ENCODE measurements at regions not wholly inside any gene's neighbourhood (a gene's known extent, or its start where the extent isn't known, plus 50 kb on each side); places are given as distances from the start of the nearest gene placed in this dataset.

DNA sequence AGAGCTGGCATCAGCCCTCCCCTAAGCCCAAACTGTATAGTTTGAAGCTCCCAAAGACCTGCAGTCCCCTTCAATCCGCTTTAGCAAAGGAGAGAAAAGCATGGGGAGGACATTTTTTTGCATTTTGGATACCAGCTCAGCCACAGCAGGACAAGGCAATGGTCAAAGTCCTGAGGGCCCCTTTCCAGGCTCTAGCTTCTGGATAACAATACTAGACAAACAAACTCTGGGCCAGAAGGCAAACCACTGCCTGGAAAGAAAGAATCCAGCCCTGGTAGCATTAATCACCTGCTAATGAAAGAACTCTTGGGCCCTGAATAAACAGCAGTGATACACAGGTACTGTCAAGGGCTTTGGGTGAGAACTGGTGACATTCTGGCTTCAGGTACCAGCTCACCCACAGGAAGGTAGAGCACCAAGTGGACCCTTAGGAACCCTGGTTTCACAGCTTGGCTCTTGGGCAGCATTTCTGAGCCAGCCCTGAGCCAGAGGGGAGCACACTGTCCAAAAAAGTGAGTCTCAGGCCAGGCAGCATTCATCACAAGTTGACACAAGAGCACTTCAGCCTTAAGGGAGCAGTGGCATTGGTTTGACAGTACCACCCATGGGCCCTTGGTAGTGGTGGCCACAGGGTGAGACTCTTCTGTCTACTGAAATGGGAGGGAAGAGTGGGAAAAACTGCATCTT lies 62.5 kb downstream of the SPIN3 start:
- FAIRE-seq, result no peak
- Histone ChIP-seq H4K20me1 (ENCODE audit: control insufficient read depth, insufficient read depth) (no peaks in the 10 kb centered on the region), H3K27me3 (replicated peaks in 1 of 2; ENCODE audit: control insufficient read depth in 2 of 2, insufficient read depth in 2 of 2, low read length in 1 of 2) (no peaks in the 10 kb centered on the region), H3K4me2 (ENCODE audit: control insufficient read depth, insufficient read depth) (no peak overlapping the region), H3K79me2 (ENCODE audit: control insufficient read depth, insufficient read depth, low read length) (no peaks in the 10 kb centered on the region), H3K9ac (ENCODE audit: control insufficient read depth, insufficient read depth, low read length) (no peak overlapping the region), H3K4me1 (ENCODE audit: control insufficient read depth, insufficient read depth, low read length) (no peaks in the 10 kb centered on the region; the same call in 1 of the 2 replicates), H3K36me3 (ENCODE audit: control insufficient read depth in 2 of 2, insufficient read depth in 2 of 2, low read length in 1 of 2) (no peaks in the 10 kb centered on the region), H3K4me3 (no peak overlapping the region), H2AFZ (ENCODE audit: control insufficient read depth, low read depth, low read length) (no peak overlapping the region), H3K9me3 (replicated peaks; ENCODE audit: control insufficient read depth, insufficient read depth, low read length) (no peaks in the 10 kb centered on the region; the same call in 2 of the 3 replicates), H3K27ac (ENCODE audit: control insufficient read depth, insufficient read depth) (no peak overlapping the region)
- intact Hi-C loops (cut with micrococcal nuclease; ENCODE audit: unreplicated experiment) (no loop called here), in situ Hi-C loops (cut with MboI) (no loop called here)
- DNase-seq (ENCODE audit: low read depth, low spot score), result no peak
- ChIA-PET POLR2A (no interaction called here), SMC1A (ENCODE audit: uncharacterized antibody, unreplicated experiment) (interaction anchor here (0.5 kb wide), 1 partner anchor 55 kb away, joined by 3 read pairs; no protein-coding TSS in a partner anchor), CTCF (interaction anchor here (0.6 kb wide), 1 partner anchor 740 kb away, joined by 3 read pairs; no protein-coding TSS in a partner anchor), RAD21 (ENCODE audit: unreplicated experiment) (no interaction called here)
- no TSS peak for BruUV-seq (replicated peaks)
- 0% methylated on average over 1 of the region's 1 CpG for WGBS (ENCODE audit: insufficient coverage, insufficient replicate concordance, low lambda C conversion rate, missing lambda C conversion rate)
- TF ChIP-seq ZZZ3 (IDR thresholded peaks at IDR 0.05; ENCODE audit: control insufficient read depth, insufficient read length, low read depth) (no peak), IKZF1 (conservative IDR thresholded peaks at IDR 0.05) (no peak)
- no peak for ATAC-seq

DNA sequence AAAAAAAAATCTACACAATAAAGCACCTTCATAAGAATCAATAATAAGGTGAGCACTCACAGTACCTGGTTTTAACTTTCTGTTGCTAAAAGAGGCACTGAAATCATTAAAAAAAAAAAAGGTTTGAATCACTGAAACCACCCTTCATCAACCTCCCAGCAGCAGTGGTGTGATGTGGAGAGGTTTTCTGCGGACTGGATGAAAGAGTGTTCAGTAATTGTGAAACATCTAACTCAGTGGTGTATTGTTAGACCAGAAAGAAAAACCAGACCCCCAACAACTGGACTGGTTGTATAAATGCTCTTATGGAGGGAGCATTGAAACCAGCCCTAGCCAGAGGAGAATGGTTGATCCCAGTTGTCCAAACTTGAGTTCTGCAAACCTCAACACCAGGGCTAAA lies 63.2 kb downstream of the SPIN3 start:
- Histone ChIP-seq H3K9me3 (replicated peaks; ENCODE audit: control insufficient read depth, insufficient read depth, low read length) (no peaks in the 10 kb centered on the region; the same call in 2 of the 3 replicates), H3K79me2 (ENCODE audit: control insufficient read depth, insufficient read depth, low read length) (no peaks in the 10 kb centered on the region), H3K4me2 (ENCODE audit: control insufficient read depth, insufficient read depth) (no peak overlapping the region), H4K20me1 (ENCODE audit: control insufficient read depth, insufficient read depth) (no peaks in the 10 kb centered on the region), H3K9ac (ENCODE audit: control insufficient read depth, insufficient read depth, low read length) (no peak overlapping the region), H3K36me3 (ENCODE audit: control insufficient read depth in 2 of 2, insufficient read depth in 2 of 2, low read length in 1 of 2) (no peaks in the 10 kb centered on the region), H3K4me1 (ENCODE audit: control insufficient read depth, insufficient read depth, low read length) (no peaks in the 10 kb centered on the region; the same call in 1 of the 2 replicates), H3K27me3 (replicated peaks in 1 of 2; ENCODE audit: control insufficient read depth in 2 of 2, insufficient read depth in 2 of 2, low read length in 1 of 2) (no peaks in the 10 kb centered on the region), H3K4me3 (no peak overlapping the region), H3K27ac (ENCODE audit: control insufficient read depth, insufficient read depth) (no peak overlapping the region), H2AFZ (ENCODE audit: control insufficient read depth, low read depth, low read length) (no peak overlapping the region)
- CTCF ChIA-PET, result no interaction called here
- SMC1A ChIA-PET (ENCODE audit: uncharacterized antibody, unreplicated experiment), result interaction anchor here (0.5 kb wide), 1 partner anchor 55 kb away, joined by 3 read pairs; no protein-coding TSS in a partner anchor
- DNase-seq (ENCODE audit: low read depth, low spot score) (no peak), ATAC-seq (peak; percentile 63), FAIRE-seq (no peak)
- 0% methylated on average over 1 of the region's 1 CpG for WGBS (ENCODE audit: insufficient coverage, insufficient replicate concordance, low lambda C conversion rate, missing lambda C conversion rate)
- intact Hi-C loops (cut with micrococcal nuclease; ENCODE audit: unreplicated experiment) (no loop called here), in situ Hi-C loops (cut with MboI) (no loop called here)
- POLR2A ChIA-PET, result interaction anchor here (0.6 kb wide), 1 partner anchor 241 kb away, joined by 3 read pairs; no protein-coding TSS in a partner anchor
- RAD21 ChIA-PET (ENCODE audit: unreplicated experiment), result no interaction called here
- no TSS peak for BruUV-seq (replicated peaks)
- no peak for TF ChIP-seq MAX (IDR thresholded peaks at IDR 0.05; ENCODE audit: low read depth, low read length)
- TF ChIP-seq BHLHE40 (IDR thresholded peaks at IDR 0.05; ENCODE audit: borderline replicate concordance in 1 of 2, low read depth in 2 of 2, low read length in 1 of 2), result no peak
- no peak for TF ChIP-seq CBFB (IDR thresholded peaks at IDR 0.05; ENCODE audit: low read depth)
- no peak for TF ChIP-seq YBX1 (IDR thresholded peaks at IDR 0.05)
- no peak for TF ChIP-seq CEBPB (IDR thresholded peaks at IDR 0.05; ENCODE audit: borderline replicate concordance in 1 of 2, low read depth in 2 of 2, low read length in 2 of 2)
- TF ChIP-seq EP300 (IDR thresholded peaks at IDR 0.05; ENCODE audit: borderline replicate concordance in 1 of 2, control insufficient read depth in 1 of 2, low read depth in 2 of 2, low read length in 2 of 2), result no peak
- no peak for TF ChIP-seq GATAD2B (conservative IDR thresholded peaks at IDR 0.05; ENCODE audit: low read depth)
- TF ChIP-seq PBX3 (IDR thresholded peaks at IDR 0.05; ENCODE audit: insufficient replicate concordance, low read depth, low read length), result no peak
- TF ChIP-seq CHD2 (IDR thresholded peaks at IDR 0.05; ENCODE audit: borderline replicate concordance, low read depth, low read length), result no peak
- TF ChIP-seq TCF7 (IDR thresholded peaks at IDR 0.05; ENCODE audit: borderline replicate concordance), result peak; percentile 71
- TF ChIP-seq ATF7 (IDR thresholded peaks at IDR 0.05; ENCODE audit: low read depth), result no peak
- TF ChIP-seq ZSCAN29 (IDR thresholded peaks at IDR 0.05), result no peak

Measured in GM12878 (cell line).